ENCODE measurements at regions not wholly inside any gene's neighbourhood (a gene's known extent, or its start where the extent isn't known, plus 50 kb on each side); places are given as distances from the start of the nearest gene placed in this dataset.

DNA sequence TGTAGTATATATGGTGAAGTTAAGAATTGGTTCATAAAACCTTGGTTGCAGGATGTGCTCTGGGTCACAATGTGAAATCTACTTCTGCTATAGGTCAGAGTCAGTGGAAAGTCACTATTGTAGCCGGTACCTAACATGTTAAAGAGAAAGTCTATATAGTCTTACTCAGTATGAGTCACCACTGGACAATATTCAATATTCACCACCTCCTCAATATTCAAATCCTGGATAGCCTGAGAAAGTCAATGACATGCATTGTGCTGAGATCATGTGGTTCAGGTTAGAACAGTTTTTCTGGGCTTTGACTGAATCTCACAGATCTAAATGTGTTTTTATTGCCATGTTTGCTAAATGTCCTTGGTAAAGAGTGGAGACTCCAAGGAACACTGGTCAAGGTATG lies 108.8 kb downstream of the HMHB1 start:
- no peak for TF ChIP-seq EP300 (IDR thresholded peaks at IDR 0.05; ENCODE audit: low read depth)
- TF ChIP-seq, protein P1, sequence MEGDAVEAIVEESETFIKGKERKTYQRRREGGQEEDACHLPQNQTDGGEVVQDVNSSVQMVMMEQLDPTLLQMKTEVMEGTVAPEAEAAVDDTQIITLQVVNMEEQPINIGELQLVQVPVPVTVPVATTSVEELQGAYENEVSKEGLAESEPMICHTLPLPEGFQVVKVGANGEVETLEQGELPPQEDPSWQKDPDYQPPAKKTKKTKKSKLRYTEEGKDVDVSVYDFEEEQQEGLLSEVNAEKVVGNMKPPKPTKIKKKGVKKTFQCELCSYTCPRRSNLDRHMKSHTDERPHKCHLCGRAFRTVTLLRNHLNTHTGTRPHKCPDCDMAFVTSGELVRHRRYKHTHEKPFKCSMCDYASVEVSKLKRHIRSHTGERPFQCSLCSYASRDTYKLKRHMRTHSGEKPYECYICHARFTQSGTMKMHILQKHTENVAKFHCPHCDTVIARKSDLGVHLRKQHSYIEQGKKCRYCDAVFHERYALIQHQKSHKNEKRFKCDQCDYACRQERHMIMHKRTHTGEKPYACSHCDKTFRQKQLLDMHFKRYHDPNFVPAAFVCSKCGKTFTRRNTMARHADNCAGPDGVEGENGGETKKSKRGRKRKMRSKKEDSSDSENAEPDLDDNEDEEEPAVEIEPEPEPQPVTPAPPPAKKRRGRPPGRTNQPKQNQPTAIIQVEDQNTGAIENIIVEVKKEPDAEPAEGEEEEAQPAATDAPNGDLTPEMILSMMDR (IDR thresholded peaks at IDR 0.05), result no peak
